ENCODE measurements at regions not wholly inside any gene's neighbourhood (a gene's known extent, or its start where the extent isn't known, plus 50 kb on each side); places are given as distances from the start of the nearest gene placed in this dataset.

- TF ChIP-seq REST (IDR thresholded peaks at IDR 0.05; ENCODE audit: insufficient read depth in 1 of 2, low read depth in 2 of 2, low read length in 2 of 2) (no peak), TAF1 (IDR thresholded peaks at IDR 0.05; ENCODE audit: borderline replicate concordance, insufficient read depth, low read length) (no peak), POLR2AphosphoS5 (IDR thresholded peaks at IDR 0.05; ENCODE audit: low read depth, low read length) (no peak), FOXP2 (optimal IDR thresholded peaks at IDR 0.05; ENCODE audit: borderline replicate concordance, extremely low read depth, extremely low read length, insufficient read depth) (no peak)
Measured at GRCh38 chr1:106480629-106481028, 575.8 kb upstream of the PRMT6 start.
